OCI-LY1 (cell line): ENCODE measurements at regions not wholly inside any gene's neighbourhood (a gene's known extent, or its start where the extent isn't known, plus 50 kb on each side); places are given as distances from the start of the nearest gene placed in this dataset.

ENCODE experiments used
- H2AFZ ChIP-seq: fragments of 200-600 bp; sonication (generic), shearing (Covaris generic); 2 replicates; pipeline ENCODE4 v1.6.0; 2014; ENCODE audit warnings: antibody characterized with exemption, mild to moderate bottlenecking, low read length
- H3F3A ChIP-seq: fragments of 200-600 bp; sonication (generic), shearing (Covaris generic); 2 replicates; pipeline ENCODE4 v1.6.0; 2014; ENCODE audit warnings: mild to moderate bottlenecking, antibody characterized with exemption, low read length, moderate library complexity; ENCODE audit not compliant: insufficient read depth
- H3K27ac ChIP-seq: fragments of 200-600 bp; sonication (generic); 2 replicates; pipeline ENCODE4 v1.5.1; 2014; ENCODE audit warnings: low read length, mixed run types, mild to moderate bottlenecking, low read depth; ENCODE audit not compliant: poor library complexity, severe bottlenecking
- H3K27me3 ChIP-seq: fragments of 200-600 bp; sonication (generic); 2 replicates; pipeline ENCODE4 v1.6.0; 2014; ENCODE audit warnings: antibody characterized with exemption, mild to moderate bottlenecking, low read length, moderate library complexity; ENCODE audit not compliant: insufficient read depth
- H3K36me3 ChIP-seq: fragments of 200-600 bp; sonication (generic); 2 replicates; pipeline ENCODE4 v1.6.1; 2014; ENCODE audit warnings: mild to moderate bottlenecking, antibody characterized with exemption, low read length, moderate library complexity, mixed read lengths; ENCODE audit not compliant: insufficient read depth
- H3K4me1 ChIP-seq: fragments of 200-600 bp; sonication (generic); 2 replicates; pipeline ENCODE4 v1.5.1; 2014; ENCODE audit warnings: mild to moderate bottlenecking, low read length, moderate library complexity; ENCODE audit not compliant: insufficient read depth, severe bottlenecking
- H3K4me2 ChIP-seq: fragments of 200-600 bp; sonication (generic), shearing (Covaris generic); 2 replicates; pipeline ENCODE4 v1.6.1; 2014; ENCODE audit warnings: low read length
- H3K4me3 ChIP-seq: fragments of 200-600 bp; sonication (generic); 2 replicates; pipeline ENCODE4 v1.5.1; 2014; ENCODE audit warnings: low read length, low read depth, mild to moderate bottlenecking, mixed read lengths; ENCODE audit not compliant: poor library complexity, severe bottlenecking
- H3K79me2 ChIP-seq: fragments of 200-600 bp; shearing (Covaris generic); 2 replicates; pipeline ENCODE4 v1.6.1; 2016; ENCODE audit warnings: mixed run types, low read length, mixed read lengths; ENCODE audit not compliant: insufficient read depth
- H3K9ac ChIP-seq: fragments of 200-600 bp; sonication (generic), shearing (Covaris generic); 2 replicates; pipeline ENCODE4 v1.6.1; 2014; ENCODE audit warnings: mild to moderate bottlenecking, low read length, mixed read lengths
- H3K9me2 ChIP-seq: fragments of 200-600 bp; sonication (generic), shearing (Covaris generic); 2 replicates; pipeline ENCODE4 v1.6.1; 2014; ENCODE audit warnings: low read depth, mild to moderate bottlenecking, low read length, mixed read lengths
- H3K9me3 ChIP-seq: fragments of 200-600 bp; shearing (Covaris generic); 2 replicates; pipeline ENCODE4 v1.6.1; 2014; ENCODE audit warnings: low read length, mixed read lengths
- H4K20me1 ChIP-seq: fragments of 200-600 bp; sonication (generic), shearing (Covaris generic); 2 replicates; pipeline ENCODE4 v1.6.0; 2016; ENCODE audit warnings: mild to moderate bottlenecking, low read length; ENCODE audit not compliant: insufficient read depth
- EZH2 ChIP-seq: fragments of 200-600 bp; sonication (generic), shearing (Covaris generic); IDR thresholded peaks from 2 replicates; pipeline ENCODE4 v1.8.0; 2017; ENCODE audit warnings: borderline replicate concordance, mixed run types, mild to moderate bottlenecking, antibody characterized with exemption, low read length, moderate library complexity, mixed read lengths
- TF ChIP-seq, protein P1 (sequence below): fragments of 200-600 bp; sonication (generic), shearing (Covaris generic); IDR thresholded peaks from 2 replicates; pipeline ENCODE4 v1.5.1; 2017; ENCODE audit warnings: mild to moderate bottlenecking, antibody characterized with exemption, low read length, moderate library complexity, mixed read lengths

GRCh38 chr5:33337637-33337992 is 103.2 kb upstream of the TARS1 start:
- Histone ChIP-seq H3K9me2 (no peaks in the 10 kb centered on the region), H3K9ac (no peak overlapping the region), H3K4me2 (no peak overlapping the region), H3K4me3 (no peak overlapping the region), H3F3A (no peaks in the 10 kb centered on the region), H4K20me1 (no peaks in the 10 kb centered on the region), H2AFZ (no peak overlapping the region), H3K27ac (no peak overlapping the region), H3K79me2 (no peaks in the 10 kb centered on the region), H3K9me3 (no peaks in the 10 kb centered on the region), H3K27me3 (no peaks in the 10 kb centered on the region), H3K4me1 (no peaks in the 10 kb centered on the region), H3K36me3 (no peaks in the 10 kb centered on the region)
- TF ChIP-seq, protein P1, sequence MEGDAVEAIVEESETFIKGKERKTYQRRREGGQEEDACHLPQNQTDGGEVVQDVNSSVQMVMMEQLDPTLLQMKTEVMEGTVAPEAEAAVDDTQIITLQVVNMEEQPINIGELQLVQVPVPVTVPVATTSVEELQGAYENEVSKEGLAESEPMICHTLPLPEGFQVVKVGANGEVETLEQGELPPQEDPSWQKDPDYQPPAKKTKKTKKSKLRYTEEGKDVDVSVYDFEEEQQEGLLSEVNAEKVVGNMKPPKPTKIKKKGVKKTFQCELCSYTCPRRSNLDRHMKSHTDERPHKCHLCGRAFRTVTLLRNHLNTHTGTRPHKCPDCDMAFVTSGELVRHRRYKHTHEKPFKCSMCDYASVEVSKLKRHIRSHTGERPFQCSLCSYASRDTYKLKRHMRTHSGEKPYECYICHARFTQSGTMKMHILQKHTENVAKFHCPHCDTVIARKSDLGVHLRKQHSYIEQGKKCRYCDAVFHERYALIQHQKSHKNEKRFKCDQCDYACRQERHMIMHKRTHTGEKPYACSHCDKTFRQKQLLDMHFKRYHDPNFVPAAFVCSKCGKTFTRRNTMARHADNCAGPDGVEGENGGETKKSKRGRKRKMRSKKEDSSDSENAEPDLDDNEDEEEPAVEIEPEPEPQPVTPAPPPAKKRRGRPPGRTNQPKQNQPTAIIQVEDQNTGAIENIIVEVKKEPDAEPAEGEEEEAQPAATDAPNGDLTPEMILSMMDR = no peak
- TF ChIP-seq EZH2 = no peak

DNA sequence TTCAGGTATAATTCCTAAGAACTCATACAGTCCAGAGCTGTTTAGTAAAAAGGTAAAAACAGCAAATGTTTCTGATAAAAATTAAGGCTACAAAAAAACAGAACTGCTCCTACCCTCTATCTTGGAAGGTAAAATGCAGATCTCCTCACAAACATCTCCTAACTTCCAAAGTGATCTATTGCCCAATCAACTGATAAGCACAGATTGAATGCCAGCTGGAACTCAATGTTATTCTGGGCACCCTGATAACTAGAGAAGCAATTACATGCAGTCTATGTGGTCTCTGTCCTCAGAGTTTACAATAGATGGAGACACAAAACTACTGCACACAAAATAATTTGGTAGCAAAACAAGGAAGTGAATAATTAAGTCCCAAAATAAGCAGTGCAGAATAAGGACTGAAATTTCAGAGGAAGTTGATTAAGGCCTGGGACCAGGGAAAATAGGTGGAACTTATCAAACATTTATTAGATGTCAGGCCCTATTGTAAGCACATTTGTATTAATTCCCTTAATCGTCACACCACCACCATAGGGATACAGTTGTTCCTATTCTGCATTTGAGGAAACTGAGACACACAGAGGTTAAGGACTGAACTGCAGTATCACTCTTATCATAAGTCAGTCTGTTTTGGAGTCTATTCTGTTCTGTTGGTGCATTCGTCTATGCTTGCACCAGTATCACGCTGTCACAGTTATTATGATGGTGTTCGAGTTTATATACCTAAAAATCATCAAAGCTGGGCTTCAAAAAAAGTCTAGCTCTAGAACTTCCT is 102.2 kb upstream of the TARS1 start:
- Histone ChIP-seq H4K20me1 (no peaks in the 10 kb centered on the region), H3K4me3 (no peak overlapping the region), H2AFZ (no peak overlapping the region), H3K4me1 (no peaks in the 10 kb centered on the region), H3K27ac (no peak overlapping the region), H3K9me2 (no peaks in the 10 kb centered on the region), H3K4me2 (no peak overlapping the region), H3K36me3 (no peaks in the 10 kb centered on the region), H3F3A (no peaks in the 10 kb centered on the region), H3K27me3 (no peaks in the 10 kb centered on the region), H3K79me2 (no peaks in the 10 kb centered on the region), H3K9ac (no peak overlapping the region), H3K9me3 (no peaks in the 10 kb centered on the region)
- TF ChIP-seq EZH2 = no peak
- TF ChIP-seq, protein P1 = peak; percentile 9; the same call in 1 of the 2 replicates

DNA sequence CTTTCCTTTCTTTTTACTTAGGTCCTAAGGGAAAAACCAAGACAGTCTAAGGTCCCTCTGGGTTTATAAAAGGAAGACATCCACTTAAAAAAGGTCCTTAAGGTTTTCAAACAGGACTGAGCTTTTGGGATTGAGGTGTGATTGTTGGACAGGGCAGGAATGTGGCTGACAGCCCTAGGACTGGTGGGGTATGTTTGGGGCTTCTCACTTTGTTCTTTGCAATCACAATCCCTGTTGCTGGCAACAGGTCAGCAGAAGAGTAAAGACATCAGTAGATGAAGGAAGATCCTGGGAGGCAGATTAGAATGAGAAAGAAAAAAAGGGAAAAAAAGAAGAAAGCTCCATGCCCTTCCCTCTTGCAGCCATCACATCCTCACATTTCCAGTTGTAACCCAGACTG is 101.4 kb upstream of the TARS1 start:
- Histone ChIP-seq H3K79me2 (no peaks in the 10 kb centered on the region), H3K4me3 (no peak overlapping the region), H3K9me3 (no peaks in the 10 kb centered on the region), H3F3A (no peaks in the 10 kb centered on the region), H2AFZ (no peak overlapping the region), H3K4me1 (no peaks in the 10 kb centered on the region), H4K20me1 (no peaks in the 10 kb centered on the region), H3K4me2 (no peak overlapping the region), H3K27ac (no peak overlapping the region), H3K9ac (no peak overlapping the region), H3K9me2 (no peaks in the 10 kb centered on the region), H3K27me3 (no peaks in the 10 kb centered on the region), H3K36me3 (no peaks in the 10 kb centered on the region)
- TF ChIP-seq, protein P1 = no peak
- no peak for TF ChIP-seq EZH2
